ENCODE measurements at regions not wholly inside any gene's neighbourhood (a gene's known extent, or its start where the extent isn't known, plus 50 kb on each side); places are given as distances from the start of the nearest gene placed in this dataset.

GRCh38 chr3:56918111-56918568 is 116.4 kb upstream of the ARHGEF3 start:
- peak overlapping the region; percentile 24 to 67 for H3K27ac ChIP-seq (ENCODE audit: low read depth in 1 of 2, low read length in 2 of 2)
- H3K4me3 Mint-ChIP-seq, result peak overlapping the region; percentile 69 to 91
- H3K36me3 ChIP-seq (replicated peaks in 1 of 2; ENCODE audit: control insufficient read depth in 1 of 2, insufficient read depth in 2 of 2, low read length in 2 of 2), result no peaks in the 10 kb centered on the region
- peaks cover 0 to 1% (median 0%) of the 10 kb centered on the region in 7 donors for H3K9me3 Mint-ChIP-seq
- peak; percentile 39 to 73 (median 65) for DNase-seq
- peaks cover 0 to 1% (median 0%) of the 10 kb centered on the region in 3 donors for H3K27me3 Mint-ChIP-seq (ENCODE audit: low read depth in 3 of 3)
- H2AFZ ChIP-seq (ENCODE audit: insufficient read depth, low read depth, low read length, poor library complexity, severe bottlenecking), result peak overlapping the region; percentile 15
- H3K9me3 ChIP-seq (replicated peaks in 1 of 2; ENCODE audit: control insufficient read depth in 1 of 2, insufficient read depth in 1 of 2, low read length in 2 of 2), result no peaks in the 10 kb centered on the region
- peak overlapping the region in 2 of 3 experiments; percentile 23 to 56 for H3K4me3 ChIP-seq (replicated peaks in 1 of 3; ENCODE audit: low read depth in 2 of 3, low read length in 3 of 3)
- peak overlapping the region; percentile 71 for H3K4me2 ChIP-seq (replicated peaks; ENCODE audit: extremely low read depth, low read length, poor library complexity, severe bottlenecking)
- peaks cover 0 to 2% of the 10 kb centered on the region in 2 donors for H3K36me3 Mint-ChIP-seq
- H4K20me1 ChIP-seq (ENCODE audit: insufficient read depth, low read length), result no peaks in the 10 kb centered on the region
- peak overlapping the region; percentile 65 to 87 (median 73) for H3K27ac Mint-ChIP-seq
- H3K27me3 ChIP-seq (ENCODE audit: control insufficient read depth in 2 of 2, insufficient read depth in 2 of 2, low read length in 2 of 2), result no peaks in the 10 kb centered on the region
- no peak overlapping the region for H3K9ac ChIP-seq (ENCODE audit: insufficient read depth, low read length, poor library complexity, severe bottlenecking)
- peaks cover 60% of the 10 kb centered on the region for H3K4me1 Mint-ChIP-seq
- intact Hi-C loops (cut with micrococcal nuclease), result loop anchor here in 1 of 2 donors (10.0 kb wide), 1 partner anchor 47 kb away; no protein-coding TSS in a partner anchor
- no peak for TF ChIP-seq CTCF (IDR thresholded peaks at IDR 0.05)
- H3K79me2 ChIP-seq (ENCODE audit: insufficient read depth, low read length), result no peaks in the 10 kb centered on the region
- 40% methylated on average over 1 of the region's 7 CpGs for WGBS (ENCODE audit: insufficient coverage)
- H3K4me1 ChIP-seq (ENCODE audit: control insufficient read depth in 1 of 2, insufficient read depth in 2 of 2, low read length in 2 of 2), result peaks cover 49 to 57% of the 10 kb centered on the region in 2 donors

- Histone ChIP-seq H3K9ac (ENCODE audit: insufficient read depth, low read length, poor library complexity, severe bottlenecking) (no peak overlapping the region), H3K4me3 (replicated peaks in 1 of 3; ENCODE audit: low read depth in 2 of 3, low read length in 3 of 3) (peak overlapping the region in 1 of 3 experiments; percentile 56)
- H3K9me3 Mint-ChIP-seq, result peaks cover 0 to 1% (median 0%) of the 10 kb centered on the region in 7 donors
These were observed 115.8 kb upstream of the ARHGEF3 start for GRCh38 chr3:56917361-56918110.

More at GRCh38 chr3:56917361-56918110, 115.8 kb upstream of the ARHGEF3 start:
- Histone ChIP-seq H2AFZ (ENCODE audit: insufficient read depth, low read depth, low read length, poor library complexity, severe bottlenecking) (no peak overlapping the region), H3K27ac (ENCODE audit: low read depth in 1 of 2, low read length in 2 of 2) (peak overlapping the region; percentile 24 to 67), H3K4me2 (replicated peaks; ENCODE audit: extremely low read depth, low read length, poor library complexity, severe bottlenecking) (peak overlapping the region; percentile 71), H4K20me1 (ENCODE audit: insufficient read depth, low read length) (no peaks in the 10 kb centered on the region), H3K79me2 (ENCODE audit: insufficient read depth, low read length) (no peaks in the 10 kb centered on the region), H3K36me3 (replicated peaks in 1 of 2; ENCODE audit: control insufficient read depth in 1 of 2, insufficient read depth in 2 of 2, low read length in 2 of 2) (no peaks in the 10 kb centered on the region), H3K9me3 (replicated peaks in 1 of 2; ENCODE audit: control insufficient read depth in 1 of 2, insufficient read depth in 1 of 2, low read length in 2 of 2) (no peaks in the 10 kb centered on the region), H3K27me3 (ENCODE audit: control insufficient read depth in 2 of 2, insufficient read depth in 2 of 2, low read length in 2 of 2) (no peaks in the 10 kb centered on the region), H3K4me1 (ENCODE audit: control insufficient read depth in 1 of 2, insufficient read depth in 2 of 2, low read length in 2 of 2) (peaks cover 47 to 55% of the 10 kb centered on the region in 2 donors)
- H3K36me3 Mint-ChIP-seq, result peaks cover 0 to 2% of the 10 kb centered on the region in 2 donors
- intact Hi-C loops (cut with micrococcal nuclease), result loop anchor here in 1 of 2 donors (10.0 kb wide), 1 partner anchor 47 kb away; no protein-coding TSS in a partner anchor
- peaks cover 58% of the 10 kb centered on the region for H3K4me1 Mint-ChIP-seq
- peak overlapping the region; percentile 69 to 91 for H3K4me3 Mint-ChIP-seq
- no peak for TF ChIP-seq CTCF (IDR thresholded peaks at IDR 0.05)
- peak overlapping the region; percentile 65 to 87 (median 73) for H3K27ac Mint-ChIP-seq
- DNase-seq, result peak in 2 of 3 donors; percentile 23 to 28
- peaks cover 0 to 1% (median 0%) of the 10 kb centered on the region in 3 donors for H3K27me3 Mint-ChIP-seq (ENCODE audit: low read depth in 3 of 3)
- 92% methylated on average over 3 of the region's 7 CpGs for WGBS (ENCODE audit: insufficient coverage)
